ENCODE measurements at regions not wholly inside any gene's neighbourhood (a gene's known extent, or its start where the extent isn't known, plus 50 kb on each side); places are given as distances from the start of the nearest gene placed in this dataset.

- Histone ChIP-seq H3K4me1 (ENCODE audit: insufficient read depth, low read length) (no peaks in the 10 kb centered on the region; the same call in none of the 2 replicates), H4K91ac (ENCODE audit: insufficient read length, low read depth, low read length) (no peak overlapping the region), H3K56ac (ENCODE audit: insufficient read length, low read depth, low read length) (no peak overlapping the region), H3K79me2 (ENCODE audit: insufficient read depth, low read length) (no peaks in the 10 kb centered on the region), H3K14ac (ENCODE audit: insufficient read depth, low read length) (no peak overlapping the region), H3K18ac (ENCODE audit: insufficient read length, low read depth, low read length) (no peak overlapping the region), H3K4ac (ENCODE audit: low read depth, low read length) (no peak overlapping the region), H3K79me1 (ENCODE audit: insufficient read depth, low read depth, low read length, poor library complexity, severe bottlenecking) (no peaks in the 10 kb centered on the region), H2BK120ac (ENCODE audit: low read depth, low read length, poor library complexity, severe bottlenecking) (no peak overlapping the region), H3K9me3 (ENCODE audit: control insufficient read depth, low read depth, low read length) (no peaks in the 10 kb centered on the region), H2BK5ac (ENCODE audit: insufficient read length, low read length) (no peak overlapping the region), H4K5ac (ENCODE audit: insufficient read length, low read depth, low read length) (no peak overlapping the region), H3K4me2 (ENCODE audit: insufficient read depth, insufficient read length, low read length) (no peak overlapping the region), H4K8ac (replicated peaks; ENCODE audit: insufficient read length, low read depth, low read length) (no peak overlapping the region), H3K27me3 (ENCODE audit: insufficient read depth, low read length) (no peaks in the 10 kb centered on the region), H2AFZ (ENCODE audit: low read length) (no peak overlapping the region), H4K20me1 (ENCODE audit: control insufficient read depth, insufficient read depth, insufficient read length) (no peaks in the 10 kb centered on the region), H3T11ph (ENCODE audit: low read length) (no peak overlapping the region), H2AK5ac (ENCODE audit: insufficient read length, low read length) (no peak overlapping the region), H3K27ac (ENCODE audit: insufficient read length, low read depth, low read length) (no peak overlapping the region), H2BK15ac (ENCODE audit: low read depth, low read length) (no peak overlapping the region), H3K9ac (ENCODE audit: extremely low read depth, insufficient read length, low read length) (no peak overlapping the region), H2BK12ac (ENCODE audit: insufficient read length, low read depth, low read length) (no peak overlapping the region), H2BK20ac (ENCODE audit: low read depth, low read length, poor library complexity, severe bottlenecking) (no peak overlapping the region), H3K23ac (ENCODE audit: insufficient read length, low read depth, low read length) (no peak overlapping the region), H3K23me2 (ENCODE audit: insufficient read length, low read depth, low read length, poor library complexity, severe bottlenecking) (no peaks in the 10 kb centered on the region)
- peaks cover 0 to 8% (median 4%) of the 10 kb centered on the region in 3 experiments; a peak in 4 of 7 replicates for H3K36me3 Mint-ChIP-seq (ENCODE audit: insufficient read depth in 1 of 3, low read depth in 3 of 3)
- H3K4me3 Mint-ChIP-seq, result no peak overlapping the region
- H3K9me3 Mint-ChIP-seq, result no peaks in the 10 kb centered on the region; a peak in 1 of 5 replicates
- no peak for TF ChIP-seq CTCF (conservative IDR thresholded peaks at IDR 0.05)
- peaks cover 18 to 27% of the 10 kb centered on the region in 2 experiments for H3K4me1 Mint-ChIP-seq
- no peak for DNase-seq
- H3K27ac Mint-ChIP-seq, result no peak overlapping the region
- no peaks in the 10 kb centered on the region for H3K27me3 Mint-ChIP-seq (ENCODE audit: low read depth)
Observed at GRCh38 chr3:187995667-187996066, 158.3 kb upstream of the LPP start.

Data from H9 (cell line).